ENCODE measurements at regions not wholly inside any gene's neighbourhood (a gene's known extent, or its start where the extent isn't known, plus 50 kb on each side); places are given as distances from the start of the nearest gene placed in this dataset.

GRCh38 chr5:175257128-175257846 lies 186.7 kb downstream of the DRD1 start:
- TF ChIP-seq TAF1 (IDR thresholded peaks at IDR 0.05; ENCODE audit: borderline replicate concordance, low read depth, low read length) (no peak), POLR2AphosphoS5 (IDR thresholded peaks at IDR 0.05; ENCODE audit: low read depth, low read length) (no peak), POLR2A (IDR thresholded peaks at IDR 0.05; ENCODE audit: low read depth, low read length) (no peak)
- DNase-seq (ENCODE audit: insufficient read length): no peak
- no peak for FAIRE-seq

- FAIRE-seq (no peak), DNase-seq (ENCODE audit: insufficient read length) (no peak)
- no peak for TF ChIP-seq POLR2AphosphoS5 (IDR thresholded peaks at IDR 0.05; ENCODE audit: low read depth, low read length)
- TF ChIP-seq TAF1 (IDR thresholded peaks at IDR 0.05; ENCODE audit: borderline replicate concordance, low read depth, low read length): no peak
- no peak for TF ChIP-seq POLR2A (IDR thresholded peaks at IDR 0.05; ENCODE audit: low read depth, low read length)
Observed at GRCh38 chr5:175254155-175254554, 189.8 kb downstream of the DRD1 start.

DNA sequence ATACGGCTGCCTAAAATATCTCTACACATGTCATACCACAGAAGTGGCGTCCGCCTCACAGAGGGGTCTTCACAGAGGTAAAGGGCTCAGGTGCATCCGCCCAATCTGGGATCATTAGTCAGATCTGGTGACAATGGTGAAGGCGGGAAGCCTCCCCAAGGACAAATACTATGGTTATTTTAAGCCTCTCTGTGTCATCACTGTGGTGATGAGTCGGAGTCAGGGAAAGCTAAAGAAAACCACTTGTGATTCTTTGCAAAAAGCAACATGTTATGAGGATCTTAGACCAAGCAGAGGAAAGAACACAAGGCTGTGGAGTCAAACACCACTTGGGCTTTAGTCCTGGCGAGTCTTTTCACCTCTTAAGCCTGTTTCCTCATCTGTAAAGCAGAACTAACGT lies 190.4 kb downstream of the DRD1 start:
- no peak for DNase-seq (ENCODE audit: insufficient read length)
- no peak for FAIRE-seq
- TF ChIP-seq POLR2A (IDR thresholded peaks at IDR 0.05; ENCODE audit: low read depth, low read length) (no peak), TAF1 (IDR thresholded peaks at IDR 0.05; ENCODE audit: borderline replicate concordance, low read depth, low read length) (no peak), POLR2AphosphoS5 (IDR thresholded peaks at IDR 0.05; ENCODE audit: low read depth, low read length) (no peak)

DNA sequence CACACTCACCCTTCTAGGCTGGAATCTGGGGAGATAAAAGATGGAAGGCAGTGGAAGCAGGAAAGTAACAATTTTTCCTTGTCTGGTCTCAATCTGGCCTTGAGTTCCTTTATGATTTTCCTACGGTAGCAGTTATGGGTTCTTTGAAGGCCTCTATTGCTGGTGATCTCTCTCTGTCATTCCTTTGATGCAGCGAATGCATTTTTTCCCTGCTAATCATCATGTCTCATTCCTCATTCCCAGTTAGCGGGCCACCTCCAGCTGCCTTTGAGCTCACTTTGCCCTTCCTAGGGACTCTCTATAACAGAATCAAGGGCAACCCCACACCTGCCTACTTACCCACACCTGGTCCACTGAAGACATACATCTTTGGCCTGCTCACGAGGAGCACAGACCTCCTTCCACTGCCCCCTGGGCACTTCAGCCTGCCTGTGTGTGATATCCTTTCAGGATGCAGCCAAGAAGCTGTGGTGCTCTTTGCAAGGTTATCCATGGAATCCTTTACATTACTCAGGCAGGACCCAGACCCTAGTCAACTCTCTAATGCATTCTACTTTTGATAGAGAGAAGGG lies 191.7 kb downstream of the DRD1 start:
- no peak for FAIRE-seq
- DNase-seq (ENCODE audit: insufficient read length): no peak
- no peak for TF ChIP-seq POLR2A (IDR thresholded peaks at IDR 0.05; ENCODE audit: low read depth, low read length)
- no peak for TF ChIP-seq TAF1 (IDR thresholded peaks at IDR 0.05; ENCODE audit: borderline replicate concordance, low read depth, low read length)
- TF ChIP-seq POLR2AphosphoS5 (IDR thresholded peaks at IDR 0.05; ENCODE audit: low read depth, low read length): no peak

DNA sequence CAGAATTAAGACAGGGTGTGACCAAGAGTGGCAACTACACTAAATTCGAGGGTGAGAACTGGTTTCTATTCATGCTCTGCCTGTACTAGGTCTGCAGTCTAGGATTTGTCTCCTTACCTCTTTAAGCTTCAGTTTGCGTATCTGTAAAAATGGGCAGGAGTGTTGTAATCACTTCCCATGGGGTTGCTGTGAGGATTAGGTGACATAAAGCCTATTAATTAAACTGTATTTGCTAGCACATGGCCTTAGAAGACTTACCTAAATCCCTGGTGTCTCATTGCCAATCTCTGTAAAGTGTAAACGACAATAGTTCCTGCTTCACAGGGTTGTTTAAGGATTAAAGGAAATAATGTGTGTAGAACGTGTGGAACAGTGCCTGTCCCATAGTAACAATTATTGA lies 193.6 kb downstream of the DRD1 start:
- no peak for DNase-seq (ENCODE audit: insufficient read length)
- FAIRE-seq: no peak
- TF ChIP-seq POLR2AphosphoS5 (IDR thresholded peaks at IDR 0.05; ENCODE audit: low read depth, low read length) (no peak), POLR2A (IDR thresholded peaks at IDR 0.05; ENCODE audit: low read depth, low read length) (no peak), TAF1 (IDR thresholded peaks at IDR 0.05; ENCODE audit: borderline replicate concordance, low read depth, low read length) (no peak)

DNA sequence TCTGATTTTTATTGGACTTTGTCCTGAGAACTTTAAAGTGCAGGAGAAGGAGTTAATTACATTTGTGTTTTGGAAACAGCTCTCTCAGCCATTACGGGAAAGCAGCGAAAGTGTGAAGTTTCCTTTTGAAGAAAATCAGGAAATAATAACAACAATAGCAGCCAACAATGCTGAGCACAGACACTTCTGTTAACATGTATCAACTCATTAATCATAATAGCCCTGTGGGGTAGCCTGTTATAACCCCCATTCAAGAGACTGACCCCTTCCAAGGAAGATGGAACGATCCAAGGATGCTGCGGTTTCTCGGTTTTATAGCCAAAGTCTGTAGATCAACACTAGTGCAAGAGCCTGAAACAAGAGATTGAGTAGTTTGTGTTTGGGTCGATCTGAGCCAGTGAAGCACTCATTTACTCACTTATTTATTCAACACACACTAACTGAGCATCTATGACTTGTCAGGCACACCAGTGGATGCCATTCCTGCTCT lies 195.5 kb downstream of the DRD1 start:
- FAIRE-seq: no peak
- TF ChIP-seq TAF1 (IDR thresholded peaks at IDR 0.05; ENCODE audit: borderline replicate concordance, low read depth, low read length): no peak
- no peak for TF ChIP-seq POLR2A (IDR thresholded peaks at IDR 0.05; ENCODE audit: low read depth, low read length)
- no peak for TF ChIP-seq POLR2AphosphoS5 (IDR thresholded peaks at IDR 0.05; ENCODE audit: low read depth, low read length)
- no peak for DNase-seq (ENCODE audit: insufficient read length)

DNA sequence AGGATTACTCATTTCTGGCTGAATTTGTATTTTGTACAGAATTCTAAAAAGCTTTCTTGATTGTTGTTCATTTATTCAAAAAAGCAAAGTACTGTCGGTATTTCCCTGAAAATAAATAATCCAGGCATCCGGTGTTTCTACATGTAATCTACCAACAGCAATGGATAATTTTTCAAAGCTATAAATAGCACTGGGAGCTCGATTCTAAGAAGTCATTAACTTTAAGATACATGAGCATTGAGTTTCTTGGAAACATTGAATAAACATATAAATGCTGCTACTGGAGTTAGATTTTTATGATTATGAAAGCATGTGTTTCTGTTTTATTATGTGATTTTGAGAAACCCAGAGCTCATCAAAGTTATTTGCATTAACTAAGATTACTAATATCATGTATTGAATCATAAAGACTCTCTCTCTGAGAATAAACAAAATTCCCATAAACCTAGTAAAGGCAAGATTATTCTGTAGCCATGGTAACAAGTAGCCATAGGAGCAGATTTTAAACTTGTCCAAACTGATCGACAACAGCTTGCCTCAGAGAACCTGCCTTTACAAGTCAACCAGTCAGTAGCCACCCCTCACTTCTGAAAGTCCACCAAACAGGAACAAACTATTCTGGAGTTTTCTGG lies 197.0 kb downstream of the DRD1 start:
- no peak for FAIRE-seq
- no peak for TF ChIP-seq POLR2AphosphoS5 (IDR thresholded peaks at IDR 0.05; ENCODE audit: low read depth, low read length)
- no peak for TF ChIP-seq TAF1 (IDR thresholded peaks at IDR 0.05; ENCODE audit: borderline replicate concordance, low read depth, low read length)
- no peak for TF ChIP-seq POLR2A (IDR thresholded peaks at IDR 0.05; ENCODE audit: low read depth, low read length)
- no peak for DNase-seq (ENCODE audit: insufficient read length)

DNA sequence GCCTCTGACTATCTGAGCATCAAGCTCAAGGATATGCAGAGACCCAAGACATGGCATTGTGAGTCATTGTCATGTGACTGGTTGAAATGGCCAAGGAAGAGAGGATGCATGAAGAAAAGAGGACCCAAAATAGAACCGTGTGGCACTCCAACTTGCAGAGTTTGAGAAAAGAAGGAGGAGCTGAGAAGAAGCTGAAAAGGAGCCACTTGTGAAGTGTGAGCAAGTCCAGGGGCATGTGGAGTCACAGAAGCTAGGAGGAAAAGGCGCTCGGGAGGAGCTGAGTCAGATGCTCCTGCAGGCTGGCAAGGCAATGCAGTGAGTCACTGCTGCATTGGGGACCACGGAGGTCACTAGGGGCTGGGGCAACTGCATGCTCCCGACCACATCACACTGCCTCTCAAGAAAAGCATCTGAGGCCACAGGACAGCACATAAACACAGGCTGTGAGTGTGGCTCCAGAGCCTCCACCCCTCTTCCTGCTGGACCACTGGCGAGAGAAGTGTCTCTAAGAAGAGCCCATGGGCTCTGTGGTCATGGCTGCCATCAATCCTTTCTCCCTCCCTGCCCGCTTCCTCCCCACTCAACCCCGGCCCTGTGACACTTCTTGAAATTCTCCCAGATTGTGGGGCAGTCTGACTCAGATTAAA lies 197.6 kb downstream of the DRD1 start:
- FAIRE-seq: no peak
- TF ChIP-seq TAF1 (IDR thresholded peaks at IDR 0.05; ENCODE audit: borderline replicate concordance, low read depth, low read length) (no peak), POLR2AphosphoS5 (IDR thresholded peaks at IDR 0.05; ENCODE audit: low read depth, low read length) (no peak), POLR2A (IDR thresholded peaks at IDR 0.05; ENCODE audit: low read depth, low read length) (no peak)
- no peak for DNase-seq (ENCODE audit: insufficient read length)

DNA sequence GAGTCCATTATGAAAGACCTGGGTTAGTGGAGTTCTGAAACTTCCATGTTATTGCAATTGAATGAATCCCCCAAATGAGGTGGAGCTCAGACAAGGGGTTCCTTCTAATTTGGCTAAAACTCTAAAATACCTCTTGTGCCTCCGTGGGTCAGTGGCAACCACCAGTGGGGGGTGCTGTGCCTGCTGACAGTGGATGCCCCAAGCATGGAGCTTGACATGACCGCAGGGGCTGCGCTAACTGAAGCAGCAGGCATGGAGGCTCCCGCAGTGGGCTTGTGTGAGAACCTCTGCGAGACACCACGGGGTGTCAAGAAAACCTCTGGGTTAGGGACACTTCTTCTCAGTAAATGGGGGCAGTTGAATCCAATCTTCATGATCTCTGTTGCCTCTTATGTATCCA lies 200.5 kb downstream of the DRD1 start:
- FAIRE-seq (no peak), DNase-seq (ENCODE audit: insufficient read length) (no peak)
- no peak for TF ChIP-seq POLR2AphosphoS5 (IDR thresholded peaks at IDR 0.05; ENCODE audit: low read depth, low read length)
- no peak for TF ChIP-seq TAF1 (IDR thresholded peaks at IDR 0.05; ENCODE audit: borderline replicate concordance, low read depth, low read length)
- TF ChIP-seq POLR2A (IDR thresholded peaks at IDR 0.05; ENCODE audit: low read depth, low read length): no peak

- FAIRE-seq (no peak), DNase-seq (ENCODE audit: insufficient read length) (no peak)
- TF ChIP-seq POLR2A (IDR thresholded peaks at IDR 0.05; ENCODE audit: low read depth, low read length) (no peak), POLR2AphosphoS5 (IDR thresholded peaks at IDR 0.05; ENCODE audit: low read depth, low read length) (no peak), TAF1 (IDR thresholded peaks at IDR 0.05; ENCODE audit: borderline replicate concordance, low read depth, low read length) (no peak)
Observed at GRCh38 chr5:175242207-175242606, 201.8 kb downstream of the DRD1 start.

GRCh38 chr5:175238326-175238725 lies 205.7 kb downstream of the DRD1 start:
- FAIRE-seq (no peak), DNase-seq (ENCODE audit: insufficient read length) (no peak)

More at GRCh38 chr5:175238326-175238725, 205.7 kb downstream of the DRD1 start:
- TF ChIP-seq POLR2AphosphoS5 (IDR thresholded peaks at IDR 0.05; ENCODE audit: low read depth, low read length) (no peak), TAF1 (IDR thresholded peaks at IDR 0.05; ENCODE audit: borderline replicate concordance, low read depth, low read length) (no peak), POLR2A (IDR thresholded peaks at IDR 0.05; ENCODE audit: low read depth, low read length) (no peak)
